ENCODE measurements at regions not wholly inside any gene's neighbourhood (a gene's known extent, or its start where the extent isn't known, plus 50 kb on each side); places are given as distances from the start of the nearest gene placed in this dataset.

- TF ChIP-seq CTCF (IDR thresholded peaks at IDR 0.05; ENCODE audit: insufficient read depth, low read length, poor library complexity, severe bottlenecking), result no peak
- DNase-seq (ENCODE audit: low read depth), result no peak
- Histone ChIP-seq H3K36me3 (ENCODE audit: control insufficient read depth, insufficient read depth, low read length) (no peaks in the 10 kb centered on the region), H3K4me3 (ENCODE audit: low read depth, low read length) (no peak overlapping the region), H3K27me3 (ENCODE audit: control insufficient read depth, insufficient read depth, low read length) (no peaks in the 10 kb centered on the region)
Measured at GRCh38 chr5:9865574-9865973, 235.4 kb upstream of the TAS2R1 start.

GRCh38 chr5:9864791-9865190 lies 234.6 kb upstream of the TAS2R1 start:
- Histone ChIP-seq H3K36me3 (ENCODE audit: control insufficient read depth, insufficient read depth, low read length) (no peaks in the 10 kb centered on the region), H3K4me3 (ENCODE audit: low read depth, low read length) (no peak overlapping the region), H3K27me3 (ENCODE audit: control insufficient read depth, insufficient read depth, low read length) (peaks cover 2% of the 10 kb centered on the region)
- no peak for TF ChIP-seq CTCF (IDR thresholded peaks at IDR 0.05; ENCODE audit: insufficient read depth, low read length, poor library complexity, severe bottlenecking)
- no peak for DNase-seq (ENCODE audit: low read depth)

- Histone ChIP-seq H3K4me3 (ENCODE audit: low read depth, low read length) (no peak overlapping the region), H3K36me3 (ENCODE audit: control insufficient read depth, insufficient read depth, low read length) (no peaks in the 10 kb centered on the region), H3K27me3 (ENCODE audit: control insufficient read depth, insufficient read depth, low read length) (peaks cover 2% of the 10 kb centered on the region)
- DNase-seq (ENCODE audit: low read depth), result no peak
- TF ChIP-seq CTCF (IDR thresholded peaks at IDR 0.05; ENCODE audit: insufficient read depth, low read length, poor library complexity, severe bottlenecking), result no peak
Measured at GRCh38 chr5:9863486-9863885, 233.3 kb upstream of the TAS2R1 start.

GRCh38 chr5:9861666-9862256 lies 231.6 kb upstream of the TAS2R1 start:
- no peaks in the 10 kb centered on the region for H3K36me3 ChIP-seq (ENCODE audit: control insufficient read depth, insufficient read depth, low read length)
- H3K27me3 ChIP-seq (ENCODE audit: control insufficient read depth, insufficient read depth, low read length), result peaks cover 2% of the 10 kb centered on the region
- DNase-seq (ENCODE audit: low read depth), result no peak
- no peak overlapping the region for H3K4me3 ChIP-seq (ENCODE audit: low read depth, low read length)
- TF ChIP-seq CTCF (IDR thresholded peaks at IDR 0.05; ENCODE audit: insufficient read depth, low read length, poor library complexity, severe bottlenecking), result no peak

GRCh38 chr5:9859808-9860207 lies 229.7 kb upstream of the TAS2R1 start:
- Histone ChIP-seq H3K4me3 (ENCODE audit: low read depth, low read length) (no peak overlapping the region), H3K27me3 (ENCODE audit: control insufficient read depth, insufficient read depth, low read length) (peaks cover 2% of the 10 kb centered on the region), H3K36me3 (ENCODE audit: control insufficient read depth, insufficient read depth, low read length) (no peaks in the 10 kb centered on the region)
- DNase-seq (ENCODE audit: low read depth), result no peak
- TF ChIP-seq CTCF (IDR thresholded peaks at IDR 0.05; ENCODE audit: insufficient read depth, low read length, poor library complexity, severe bottlenecking), result no peak

GRCh38 chr5:9858043-9858442 lies 227.9 kb upstream of the TAS2R1 start:
- Histone ChIP-seq H3K36me3 (ENCODE audit: control insufficient read depth, insufficient read depth, low read length) (no peaks in the 10 kb centered on the region), H3K27me3 (ENCODE audit: control insufficient read depth, insufficient read depth, low read length) (peaks cover 2% of the 10 kb centered on the region), H3K4me3 (ENCODE audit: low read depth, low read length) (no peak overlapping the region)
- no peak for TF ChIP-seq CTCF (IDR thresholded peaks at IDR 0.05; ENCODE audit: insufficient read depth, low read length, poor library complexity, severe bottlenecking)
- no peak for DNase-seq (ENCODE audit: low read depth)

All from kidney epithelial cell (primary cell).